Activated naive CD4-positive, alpha-beta T cell treated with anti-CD3 and anti-CD28 coated beads, Interleukin-2, amount 50 U/mL, for 72 hours (primary cell): ENCODE measurements at regions not wholly inside any gene's neighbourhood (a gene's known extent, or its start where the extent isn't known, plus 50 kb on each side); places are given as distances from the start of the nearest gene placed in this dataset.

Source experiments
- ATAC-seq, 2 donors: fragments of 150-1000 bp; cut with Tn5 transposase; 2 replicates each; pipeline ENCODE4 v1.10.0; 2021; ENCODE audit warnings: mild to moderate bottlenecking in 2 of 2, moderate library complexity in 2 of 2
- DNase-seq, 2 donors: peaks; one replicate each; pipeline ENCODE4 v3.0.0; 2021 to 2022; ENCODE audit warnings: low spot score in 2 of 2
- H3K27ac Mint-ChIP-seq, 2 donors: one replicate each; pipeline ENCODE4 v1.8.0; 2022; ENCODE audit warnings: mild to moderate bottlenecking in 2 of 2, mixed read lengths in 2 of 2
- H3K36me3 Mint-ChIP-seq, 2 donors: one replicate each; pipeline ENCODE4 v1.8.0; 2022; ENCODE audit warnings: mixed read lengths in 2 of 2
- H3K9me3 Mint-ChIP-seq, 2 donors: one replicate each; pipeline ENCODE4 v1.8.0; 2022; ENCODE audit warnings: mixed read lengths in 2 of 2

GRCh38 chr7:33733870-33734650 is 171.3 kb upstream of the BMPER start:
- DNase-seq (no peak), ATAC-seq (no peak)
- H3K27ac Mint-ChIP-seq, result no peak overlapping the region
- H3K9me3 Mint-ChIP-seq, result no peaks in the 10 kb centered on the region
- H3K36me3 Mint-ChIP-seq, result peaks cover 0 to 5% of the 10 kb centered on the region in 2 donors

- ATAC-seq, result no peak
- no peak for DNase-seq
- Mint-ChIP-seq H3K36me3 (no peaks in the 10 kb centered on the region), H3K27ac (no peak overlapping the region), H3K9me3 (no peaks in the 10 kb centered on the region)
Observed at GRCh38 chr7:33735403-33735802, 169.9 kb upstream of the BMPER start.

GRCh38 chr7:33736521-33737221 is 168.7 kb upstream of the BMPER start:
- ATAC-seq (no peak), DNase-seq (no peak)
- Mint-ChIP-seq H3K9me3 (no peaks in the 10 kb centered on the region), H3K36me3 (no peaks in the 10 kb centered on the region), H3K27ac (no peak overlapping the region)

GRCh38 chr7:33738260-33738935 is 166.9 kb upstream of the BMPER start:
- no peak overlapping the region for H3K27ac Mint-ChIP-seq
- H3K36me3 Mint-ChIP-seq, result no peaks in the 10 kb centered on the region
- ATAC-seq (no peak), DNase-seq (no peak)
- peaks cover 0 to 10% of the 10 kb centered on the region in 2 donors for H3K9me3 Mint-ChIP-seq

- DNase-seq, result no peak
- no peak overlapping the region for H3K27ac Mint-ChIP-seq
- peaks cover 0 to 10% of the 10 kb centered on the region in 2 donors for H3K9me3 Mint-ChIP-seq
- H3K36me3 Mint-ChIP-seq, result no peaks in the 10 kb centered on the region
- no peak for ATAC-seq
Observed at GRCh38 chr7:33739286-33739685, 166.1 kb upstream of the BMPER start.

- peaks cover 0 to 10% of the 10 kb centered on the region in 2 donors for H3K9me3 Mint-ChIP-seq
- no peaks in the 10 kb centered on the region for H3K36me3 Mint-ChIP-seq
- no peak overlapping the region for H3K27ac Mint-ChIP-seq
- ATAC-seq, result no peak
- DNase-seq, result no peak
Observed at GRCh38 chr7:33742521-33742920, 162.8 kb upstream of the BMPER start.

GRCh38 chr7:33742999-33743587 is 162.2 kb upstream of the BMPER start:
- DNase-seq (no peak), ATAC-seq (no peak)
- Mint-ChIP-seq H3K9me3 (peaks cover 0 to 10% of the 10 kb centered on the region in 2 donors), H3K36me3 (no peaks in the 10 kb centered on the region), H3K27ac (no peak overlapping the region)

- ATAC-seq (no peak), DNase-seq (no peak)
- peaks cover 0 to 10% of the 10 kb centered on the region in 2 donors for H3K9me3 Mint-ChIP-seq
- H3K27ac Mint-ChIP-seq, result no peak overlapping the region
- H3K36me3 Mint-ChIP-seq, result no peaks in the 10 kb centered on the region
Observed at GRCh38 chr7:33743594-33743993, 161.7 kb upstream of the BMPER start.

- ATAC-seq, result no peak
- H3K27ac Mint-ChIP-seq, result no peak overlapping the region
Observed at GRCh38 chr7:33744293-33745075, 160.9 kb upstream of the BMPER start.

GRCh38 chr7:33745934-33746333 is 159.4 kb upstream of the BMPER start:
- H3K36me3 Mint-ChIP-seq, result no peaks in the 10 kb centered on the region
- DNase-seq (no peak), ATAC-seq (no peak)
- H3K27ac Mint-ChIP-seq, result no peak overlapping the region
- H3K9me3 Mint-ChIP-seq, result peaks cover 0 to 10% of the 10 kb centered on the region in 2 donors

More at GRCh38 chr7:33744293-33745075, 160.9 kb upstream of the BMPER start:
- Mint-ChIP-seq H3K9me3 (peaks cover 0 to 10% of the 10 kb centered on the region in 2 donors), H3K36me3 (no peaks in the 10 kb centered on the region)
- DNase-seq, result peak in 1 of 2 donors; percentile 10

- Mint-ChIP-seq H3K9me3 (no peaks in the 10 kb centered on the region), H3K27ac (no peak overlapping the region)
- ATAC-seq, result no peak
Observed at GRCh38 chr7:33748793-33749192, 156.5 kb upstream of the BMPER start.

GRCh38 chr7:33750177-33750576 is 155.2 kb upstream of the BMPER start:
- ATAC-seq (no peak), DNase-seq (no peak)
- Mint-ChIP-seq H3K9me3 (no peaks in the 10 kb centered on the region), H3K36me3 (no peaks in the 10 kb centered on the region), H3K27ac (no peak overlapping the region)

More at GRCh38 chr7:33748793-33749192, 156.5 kb upstream of the BMPER start:
- no peak for DNase-seq
- no peaks in the 10 kb centered on the region for H3K36me3 Mint-ChIP-seq

- DNase-seq, result no peak
- no peak for ATAC-seq
- Mint-ChIP-seq H3K36me3 (no peaks in the 10 kb centered on the region), H3K27ac (no peak overlapping the region), H3K9me3 (no peaks in the 10 kb centered on the region)
Observed at GRCh38 chr7:33751443-33751842, 153.9 kb upstream of the BMPER start.

- H3K9me3 Mint-ChIP-seq, result no peaks in the 10 kb centered on the region
- H3K27ac Mint-ChIP-seq, result no peak overlapping the region
- no peaks in the 10 kb centered on the region for H3K36me3 Mint-ChIP-seq
- DNase-seq, result no peak
- ATAC-seq, result no peak
Observed at GRCh38 chr7:33753881-33754525, 151.3 kb upstream of the BMPER start.

GRCh38 chr7:33754933-33755928 is 150.1 kb upstream of the BMPER start:
- Mint-ChIP-seq H3K9me3 (no peaks in the 10 kb centered on the region), H3K36me3 (no peaks in the 10 kb centered on the region), H3K27ac (no peak overlapping the region)
- no peak for ATAC-seq
- no peak for DNase-seq
